HG03575 (cell line): ENCODE measurements at regions not wholly inside any gene's neighbourhood (a gene's known extent, or its start where the extent isn't known, plus 50 kb on each side); places are given as distances from the start of the nearest gene placed in this dataset.

Source experiments
- ATAC-seq: cut with Tn5 transposase; IDR thresholded peaks from one replicate; pipeline ENCODE4 v1.9.1; 2021; ENCODE audit not compliant: unreplicated experiment, insufficient number of reproducible peaks, low FRiP score; ENCODE audit errors: extremely low read depth

- ATAC-seq, result peak; percentile 66
These were observed 51.5 kb upstream of the TMEM200A start for GRCh38 chr6:130314271-130314670.

DNA sequence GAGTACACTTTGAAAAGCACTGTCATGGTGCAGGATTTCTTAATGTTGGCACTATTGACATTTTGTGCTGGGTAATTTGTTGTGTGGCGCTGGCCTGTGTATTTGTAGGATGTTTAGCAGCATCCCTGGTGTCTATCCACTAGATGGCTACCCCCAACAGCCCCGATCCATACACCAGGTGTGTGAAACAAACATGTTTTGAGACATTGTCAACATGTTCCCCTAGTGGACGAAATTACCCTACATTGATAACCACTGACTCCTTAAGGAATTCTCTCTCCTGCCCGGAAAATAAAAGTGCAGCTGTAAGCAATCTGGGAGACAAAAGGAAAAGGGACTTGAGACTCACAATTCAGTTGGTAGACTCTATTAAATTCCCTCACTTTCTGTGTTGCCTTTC, 52.6 kb upstream of the TMEM200A start:
- ATAC-seq, result no peak

DNA sequence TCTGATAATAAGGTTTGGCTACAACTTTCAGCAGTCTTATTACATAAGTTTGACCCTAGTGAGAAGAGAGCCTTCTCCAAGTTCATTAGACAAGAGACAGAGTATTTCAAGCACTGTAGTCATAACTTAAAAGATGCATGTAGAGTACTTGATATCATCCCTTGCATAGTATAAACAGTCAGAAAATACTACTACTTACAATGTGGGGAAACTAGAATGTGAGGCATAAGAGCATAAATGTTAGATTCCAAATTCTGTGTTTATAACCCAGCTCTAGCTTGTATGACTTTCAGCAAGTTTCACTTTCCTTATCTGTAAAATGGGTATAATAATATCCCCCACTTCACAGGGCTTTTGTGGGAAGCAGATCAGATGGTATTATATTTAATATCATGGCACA, 56.8 kb upstream of the TMEM200A start:
- ATAC-seq, result no peak

DNA sequence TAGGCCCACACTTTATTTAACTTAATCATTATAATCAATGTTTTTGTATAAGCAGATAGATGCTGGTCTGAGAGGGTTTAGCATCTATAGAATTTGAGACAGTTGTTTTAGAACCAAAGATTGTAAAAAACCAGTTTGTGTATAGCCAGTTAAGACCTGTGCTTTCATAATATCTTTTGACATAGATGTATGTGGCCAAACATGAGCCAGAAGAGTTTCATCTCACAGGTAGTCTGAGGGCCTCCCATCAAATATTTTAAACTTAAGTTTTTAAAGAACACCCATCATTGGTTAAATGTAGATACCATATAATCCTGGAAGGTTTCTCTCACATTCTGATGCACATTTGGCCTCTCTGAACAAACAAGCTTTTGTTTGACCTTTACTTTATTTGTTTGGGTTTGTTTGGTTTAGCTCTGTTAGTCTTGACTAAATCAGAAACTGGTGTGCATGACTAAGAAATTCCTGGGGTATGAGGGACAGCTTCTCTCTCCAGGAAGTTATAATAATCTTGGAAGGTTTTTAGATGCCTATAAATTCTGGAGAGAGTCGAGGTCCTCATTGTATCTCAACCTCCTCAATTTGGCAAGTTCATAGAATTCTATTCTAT, 58.0 kb upstream of the TMEM200A start:
- ATAC-seq, result no peak

DNA sequence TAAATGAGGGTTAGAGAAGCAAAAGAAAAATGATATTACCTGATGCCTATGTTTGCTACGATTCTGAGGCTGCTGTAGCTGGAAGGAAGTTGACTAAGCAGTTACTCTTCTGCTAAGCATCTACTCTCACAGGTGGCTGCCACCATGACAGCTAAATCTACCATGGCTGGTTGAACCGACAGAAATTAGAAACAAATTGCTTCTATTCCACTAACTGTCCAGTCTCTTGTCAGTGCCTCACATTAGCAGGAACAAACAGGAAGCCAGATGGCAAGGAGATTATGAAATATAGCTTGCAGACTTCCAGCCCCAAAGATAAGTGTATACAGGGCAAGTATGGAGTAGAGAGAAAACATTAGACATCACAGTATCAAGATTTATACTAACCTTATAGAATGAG, 59.4 kb upstream of the TMEM200A start:
- ATAC-seq, result no peak

DNA sequence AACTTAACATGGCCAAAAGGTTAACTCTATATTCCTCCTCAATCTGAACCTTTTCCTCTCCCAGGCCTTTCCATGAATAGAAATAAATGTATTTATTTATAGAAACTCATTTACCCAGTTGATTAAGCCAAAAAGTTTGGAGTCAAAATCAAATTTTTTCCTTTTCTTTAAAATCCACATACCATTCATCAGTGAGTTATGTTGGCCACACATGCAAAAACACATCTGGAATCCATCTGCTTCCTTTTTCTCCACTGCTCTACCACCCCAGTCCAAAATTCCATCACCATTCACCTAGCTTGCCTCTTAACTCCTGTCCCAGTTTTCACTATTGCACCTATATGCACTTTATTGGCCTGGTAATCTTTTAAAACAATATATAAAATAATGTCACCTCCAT, 62.4 kb upstream of the TMEM200A start:
- ATAC-seq, result no peak

DNA sequence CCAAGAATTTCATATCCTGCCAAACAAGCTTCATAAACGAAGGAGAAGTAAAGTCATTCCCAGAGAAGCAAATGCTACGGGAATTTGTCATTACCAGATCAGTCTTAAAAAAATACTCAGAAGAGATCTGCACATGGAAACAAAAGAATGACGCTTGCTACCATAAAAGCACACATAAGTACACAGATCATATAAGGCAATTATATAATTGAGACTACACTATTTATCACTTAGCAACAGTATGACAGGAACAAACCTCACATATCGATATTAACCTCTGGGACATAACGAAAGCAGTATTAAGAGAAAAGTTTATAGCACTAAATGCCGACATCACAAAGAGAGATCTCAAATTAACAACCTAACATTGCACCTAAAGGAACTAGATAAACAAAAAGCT, 67.6 kb upstream of the TMEM200A start:
- no peak for ATAC-seq

DNA sequence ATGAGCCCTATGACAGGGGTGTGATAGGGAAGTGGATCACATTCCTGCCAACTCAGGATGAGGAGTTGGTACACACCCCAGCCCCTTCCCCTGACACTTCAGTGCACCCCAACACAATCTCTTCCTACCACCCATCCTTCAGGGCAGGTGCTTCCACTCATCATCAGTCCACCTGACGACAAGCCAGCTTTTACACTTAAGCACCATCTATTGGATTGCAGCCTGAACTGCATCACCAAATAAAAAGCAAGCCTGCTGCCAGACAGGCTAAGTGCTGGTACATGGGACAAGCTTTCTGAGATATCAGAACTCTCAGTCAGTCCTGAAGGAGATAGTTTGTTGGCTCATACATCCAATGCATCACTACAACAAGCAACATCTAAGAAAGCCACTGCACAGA, 69.0 kb upstream of the TMEM200A start:
- no peak for ATAC-seq

DNA sequence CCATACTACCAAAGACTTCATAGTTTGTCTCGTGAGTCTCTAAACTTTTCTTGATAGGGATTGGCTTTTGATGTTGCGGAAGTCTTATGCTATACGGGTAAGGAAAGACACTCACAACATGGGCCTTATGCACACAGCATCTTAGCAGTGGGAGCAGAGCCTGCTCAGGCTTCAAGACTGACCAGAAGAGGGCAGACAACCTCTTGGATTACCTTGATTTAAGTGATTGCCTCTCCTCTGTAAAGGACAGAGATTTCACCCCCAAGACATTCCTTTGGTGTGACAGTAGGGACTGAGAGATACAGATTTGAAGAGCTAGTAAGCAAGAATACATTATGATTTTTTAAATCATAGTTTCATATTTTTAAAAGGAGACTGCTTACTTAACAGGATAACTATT, 71.0 kb upstream of the SAMD3 start:
- no peak for ATAC-seq

GRCh38 chr6:130288065-130288464, 65.3 kb upstream of the SAMD3 start:
- no peak for ATAC-seq

DNA sequence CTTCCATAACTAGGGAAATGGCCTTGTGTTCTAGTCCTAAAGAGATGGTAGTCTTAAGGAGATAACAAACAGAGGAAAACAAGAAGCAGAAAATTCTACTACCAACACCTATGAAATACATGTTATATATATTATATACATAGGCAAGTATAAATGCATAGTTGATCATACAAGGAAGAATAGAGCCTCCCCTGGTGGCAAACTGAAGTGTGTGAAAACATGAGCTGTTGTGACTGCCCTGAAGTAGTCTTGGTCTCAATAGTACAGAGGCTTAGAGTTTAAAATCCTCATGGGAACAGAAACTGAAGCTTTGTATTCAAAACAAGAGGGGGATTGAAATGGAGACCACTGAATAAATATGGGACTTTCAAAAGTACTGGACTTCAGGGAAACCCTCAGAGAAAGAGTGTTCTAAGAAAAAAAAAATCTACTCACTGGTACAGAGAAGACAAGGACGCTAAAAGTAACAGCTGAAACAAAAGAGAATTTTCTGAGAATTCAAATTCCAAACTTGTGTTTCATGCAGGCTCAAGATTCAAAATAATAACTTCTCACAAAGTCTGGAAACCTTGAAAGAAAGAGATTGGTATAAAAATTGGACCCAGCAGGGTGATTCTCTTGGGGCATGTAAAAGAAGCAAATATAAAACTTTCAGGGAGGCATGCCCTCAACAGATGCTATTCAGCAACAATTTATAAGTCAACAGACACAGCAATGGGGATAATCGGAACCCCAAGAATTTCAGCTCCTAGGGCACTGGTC, 59.7 kb upstream of the SAMD3 start:
- ATAC-seq, result no peak

GRCh38 chr6:130276507-130276906, 53.8 kb upstream of the SAMD3 start:
- ATAC-seq, result no peak

- no peak for ATAC-seq
These were observed 51.3 kb upstream of the SAMD3 start for GRCh38 chr6:130274007-130274406.
